H9 (cell line): ENCODE measurements at regions not wholly inside any gene's neighbourhood (a gene's known extent, or its start where the extent isn't known, plus 50 kb on each side); places are given as distances from the start of the nearest gene placed in this dataset.

Experiments
- DNase-seq: peaks from one replicate; pipeline ENCODE4 v3.0.0-alpha.2; 2017
- H2AFZ ChIP-seq: one replicate; pipeline ENCODE4 v1.6.1; 2013; ENCODE audit warnings: mild to moderate bottlenecking, low read length, control low read depth, moderate library complexity
- H2AK5ac ChIP-seq: 2 replicates; pipeline ENCODE4 v1.6.1; 2013; ENCODE audit warnings: low read length, control low read depth, mixed read lengths; ENCODE audit not compliant: insufficient read length
- H2BK120ac ChIP-seq: one replicate; pipeline ENCODE4 v1.6.1; 2013; ENCODE audit warnings: low read depth, mild to moderate bottlenecking, low read length, control low read depth, inconsistent platforms; ENCODE audit not compliant: poor library complexity, severe bottlenecking
- H2BK12ac ChIP-seq: 2 replicates; pipeline ENCODE4 v1.6.1; 2013; ENCODE audit warnings: low read length, control low read depth, mixed read lengths, low read depth; ENCODE audit not compliant: insufficient read length
- H2BK15ac ChIP-seq: 2 replicates; pipeline ENCODE4 v1.6.1; 2013; ENCODE audit warnings: low read depth, low read length, control low read depth
- H2BK20ac ChIP-seq: one replicate; pipeline ENCODE4 v1.6.1; 2013; ENCODE audit warnings: low read depth, mild to moderate bottlenecking, low read length, control low read depth, inconsistent platforms; ENCODE audit not compliant: poor library complexity, severe bottlenecking
- H2BK5ac ChIP-seq: 2 replicates; pipeline ENCODE4 v1.6.1; 2013; ENCODE audit warnings: low read length, control low read depth, mixed read lengths; ENCODE audit not compliant: insufficient read length
- H3K14ac ChIP-seq: 2 replicates; pipeline ENCODE4 v1.6.1; 2013; ENCODE audit warnings: low read length, control low read depth; ENCODE audit not compliant: insufficient read depth
- H3K18ac ChIP-seq: 2 replicates; pipeline ENCODE4 v1.6.1; 2013; ENCODE audit warnings: low read depth, mild to moderate bottlenecking, mixed read lengths, low read length, control low read depth; ENCODE audit not compliant: insufficient read length
- H3K23ac ChIP-seq: 2 replicates; pipeline ENCODE4 v1.6.1; 2013; ENCODE audit warnings: low read length, control low read depth, mixed read lengths, low read depth; ENCODE audit not compliant: insufficient read length
- H3K23me2 ChIP-seq: 2 replicates; pipeline ENCODE4 v1.6.1; 2013; ENCODE audit warnings: low read depth, mild to moderate bottlenecking, mixed read lengths, low read length, control low read depth; ENCODE audit not compliant: insufficient read length, poor library complexity, severe bottlenecking
- H3K27ac ChIP-seq: 2 replicates; pipeline ENCODE4 v1.5.1; 2013; ENCODE audit warnings: low read length, control low read depth, mixed read lengths, low read depth; ENCODE audit not compliant: insufficient read length
- H3K27me3 ChIP-seq: 2 replicates; pipeline ENCODE4 v1.6.1; 2013; ENCODE audit warnings: low read length, control low read depth, inconsistent platforms; ENCODE audit not compliant: insufficient read depth
- H3K4ac ChIP-seq: 2 replicates; pipeline ENCODE4 v1.6.1; 2013; ENCODE audit warnings: low read depth, mild to moderate bottlenecking, control low read depth, inconsistent platforms, low read length, moderate library complexity
- H3K4me1 ChIP-seq: 2 replicates; pipeline ENCODE4 v1.6.1; 2013; ENCODE audit warnings: low read length, control low read depth, inconsistent platforms; ENCODE audit not compliant: insufficient read depth
- H3K4me2 ChIP-seq: 2 replicates; pipeline ENCODE4 v1.6.1; 2013; ENCODE audit warnings: low read length, control low read depth, mixed read lengths; ENCODE audit not compliant: insufficient read length, insufficient read depth
- H3K56ac ChIP-seq: 2 replicates; pipeline ENCODE4 v1.6.1; 2013; ENCODE audit warnings: low read depth, mild to moderate bottlenecking, mixed read lengths, low read length, control low read depth; ENCODE audit not compliant: insufficient read length
- H3K79me1 ChIP-seq: 2 replicates; pipeline ENCODE4 v1.6.1; 2013; ENCODE audit warnings: low read depth, mild to moderate bottlenecking, moderate library complexity, low read length, control low read depth, inconsistent platforms; ENCODE audit not compliant: insufficient read depth, poor library complexity, severe bottlenecking
- H3K79me2 ChIP-seq: 2 replicates; pipeline ENCODE4 v1.6.1; 2013; ENCODE audit warnings: low read length, control low read depth, inconsistent platforms; ENCODE audit not compliant: insufficient read depth
- H3K9ac ChIP-seq: 2 replicates; pipeline ENCODE4 v1.6.1; 2013; ENCODE audit warnings: low read length, control low read depth, mixed read lengths; ENCODE audit not compliant: insufficient read length; ENCODE audit errors: extremely low read depth
- H3K9me3 ChIP-seq: one replicate; pipeline ENCODE4 v1.6.1; 2013; ENCODE audit warnings: low read depth, low read length, inconsistent platforms; ENCODE audit not compliant: control insufficient read depth
- H3T11ph ChIP-seq: one replicate; pipeline ENCODE4 v1.6.1; 2013; ENCODE audit warnings: mild to moderate bottlenecking, low read length, control low read depth, inconsistent platforms
- H4K20me1 ChIP-seq: one replicate; pipeline ENCODE4 v1.6.1; 2013; ENCODE audit not compliant: control insufficient read depth, insufficient read length, insufficient read depth
- H4K5ac ChIP-seq: 2 replicates; pipeline ENCODE4 v1.6.1; 2013; ENCODE audit warnings: low read depth, mild to moderate bottlenecking, mixed read lengths, low read length, control low read depth; ENCODE audit not compliant: insufficient read length
- H4K8ac ChIP-seq: replicated peaks from 2 replicates; pipeline ENCODE4 v1.6.1; 2013; ENCODE audit warnings: low read length, control low read depth, mixed read lengths, low read depth; ENCODE audit not compliant: insufficient read length
- H4K91ac ChIP-seq: 2 replicates; pipeline ENCODE4 v1.6.1; 2013; ENCODE audit warnings: low read depth, mild to moderate bottlenecking, moderate library complexity, mixed read lengths, low read length, control low read depth; ENCODE audit not compliant: insufficient read length
- H3K27ac Mint-ChIP-seq, 3 experiments: 2 replicates in 2 of 3; 3 replicates in 1 of 3; pipeline ENCODE4 v1.8.0; 2020 to 2021; ENCODE audit warnings: mixed read lengths in 3 of 3, mild to moderate bottlenecking in 1 of 3, moderate library complexity in 1 of 3
- H3K27me3 Mint-ChIP-seq: 2 replicates; pipeline ENCODE4 v1.8.0; 2021; ENCODE audit warnings: low read depth, mild to moderate bottlenecking, moderate library complexity, mixed read lengths
- H3K36me3 Mint-ChIP-seq, 3 experiments: 2 replicates in 2 of 3; 3 replicates in 1 of 3; pipeline ENCODE4 v1.8.0; 2020 to 2021; ENCODE audit warnings: low read depth in 3 of 3, mixed read lengths in 3 of 3; ENCODE audit not compliant: insufficient read depth in 1 of 3
- H3K4me1 Mint-ChIP-seq, 2 experiments: 2 replicates each; pipeline ENCODE4 v1.8.0; 2020; ENCODE audit warnings: mixed read lengths in 2 of 2
- H3K4me3 Mint-ChIP-seq, 2 experiments: 2 replicates in 1 of 2; 3 replicates in 1 of 2; pipeline ENCODE4 v1.8.0; 2020 to 2021; ENCODE audit warnings: mild to moderate bottlenecking in 2 of 2, mixed read lengths in 2 of 2, moderate library complexity in 1 of 2
- H3K9me3 Mint-ChIP-seq, 2 experiments: 2 replicates in 1 of 2; 3 replicates in 1 of 2; pipeline ENCODE4 v1.8.0; 2020; ENCODE audit warnings: mild to moderate bottlenecking in 2 of 2, mixed read lengths in 2 of 2, moderate library complexity in 1 of 2
- WGBS: extraction: QIAGEN DNeasy Blood & Tissue Kit; methylation state at CpG from one replicate; pipeline ENCODE4 v1.1.7; 2013; ENCODE audit warnings: missing lambda C conversion rate, low lambda C conversion rate, mixed read lengths; ENCODE audit not compliant: insufficient read length; ENCODE audit errors: extremely low coverage; 5-methylcytosine and 5-hydroxymethylcytosine counted together
- TF ChIP-seq, protein P1 (sequence below): fragments of 200-600 bp; sonication (generic); conservative IDR thresholded peaks from 3 replicates; pipeline ENCODE4 v1.8.0; 2021; ENCODE audit warnings: antibody characterized with exemption, mild to moderate bottlenecking

DNA sequence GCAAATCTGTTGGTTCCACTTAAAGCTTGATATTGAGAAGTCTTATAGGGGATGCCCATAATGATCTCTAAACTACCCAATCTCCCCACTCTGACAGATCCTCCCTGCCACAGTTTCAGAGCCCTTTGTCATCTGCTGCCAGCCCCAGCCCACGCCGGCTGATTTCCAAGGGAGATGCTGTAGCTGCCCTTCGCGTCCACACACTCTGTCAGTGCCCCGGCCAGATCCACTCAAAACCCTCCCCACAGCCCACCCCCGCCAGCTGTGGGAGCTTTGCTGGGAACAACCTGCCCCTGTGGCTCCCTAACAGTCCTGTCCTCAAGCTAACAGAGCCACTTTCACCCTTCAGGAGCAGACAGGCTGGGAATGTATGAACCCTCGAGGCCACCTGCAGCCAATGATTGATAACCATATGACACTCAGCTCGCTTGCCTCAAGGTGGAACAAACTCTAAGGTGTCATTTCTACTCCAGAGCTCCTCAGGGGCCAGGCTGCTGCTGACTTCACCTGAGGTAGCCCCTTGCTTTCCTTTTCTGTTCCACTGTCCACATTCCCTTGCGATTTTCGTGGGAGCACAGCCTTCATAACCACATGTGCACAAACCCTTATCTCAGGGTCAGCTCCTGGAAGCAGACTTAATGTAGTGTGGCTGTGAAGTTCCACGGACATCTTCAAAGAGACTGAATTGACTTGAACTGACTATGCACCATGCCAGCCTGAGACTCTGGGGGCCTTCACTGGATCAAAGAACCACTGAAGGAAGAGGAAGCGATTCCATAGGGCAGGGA is 92.6 kb upstream of the LGALSL start:
- peaks cover 10% of the 10 kb centered on the region; the same call in 1 of the 2 replicates for H3K4me1 ChIP-seq
- no peak overlapping the region for H2BK20ac ChIP-seq
- no peak overlapping the region for H3K9ac ChIP-seq
- H2BK5ac ChIP-seq: no peak overlapping the region
- Mint-ChIP-seq H3K4me1 (peaks cover 25 to 30% of the 10 kb centered on the region in 2 experiments), H3K27me3 (peaks cover 15% of the 10 kb centered on the region; the same call in 1 of the 2 replicates), H3K9me3 (no peaks in the 10 kb centered on the region), H3K36me3 (no peaks in the 10 kb centered on the region), H3K27ac (no peak overlapping the region), H3K4me3 (no peak overlapping the region; a peak in 1 of 5 replicates)
- no peak overlapping the region for H2AK5ac ChIP-seq
- H3K27ac ChIP-seq: no peak overlapping the region
- H3K56ac ChIP-seq: no peak overlapping the region
- no peaks in the 10 kb centered on the region for H4K20me1 ChIP-seq
- H3K23ac ChIP-seq: no peak overlapping the region
- H3K14ac ChIP-seq: no peak overlapping the region; the same call in 1 of the 2 replicates
- H2BK120ac ChIP-seq: no peak overlapping the region
- no peak for DNase-seq
- H3K23me2 ChIP-seq: no peaks in the 10 kb centered on the region
- H3T11ph ChIP-seq: no peak overlapping the region
- TF ChIP-seq, protein P1, sequence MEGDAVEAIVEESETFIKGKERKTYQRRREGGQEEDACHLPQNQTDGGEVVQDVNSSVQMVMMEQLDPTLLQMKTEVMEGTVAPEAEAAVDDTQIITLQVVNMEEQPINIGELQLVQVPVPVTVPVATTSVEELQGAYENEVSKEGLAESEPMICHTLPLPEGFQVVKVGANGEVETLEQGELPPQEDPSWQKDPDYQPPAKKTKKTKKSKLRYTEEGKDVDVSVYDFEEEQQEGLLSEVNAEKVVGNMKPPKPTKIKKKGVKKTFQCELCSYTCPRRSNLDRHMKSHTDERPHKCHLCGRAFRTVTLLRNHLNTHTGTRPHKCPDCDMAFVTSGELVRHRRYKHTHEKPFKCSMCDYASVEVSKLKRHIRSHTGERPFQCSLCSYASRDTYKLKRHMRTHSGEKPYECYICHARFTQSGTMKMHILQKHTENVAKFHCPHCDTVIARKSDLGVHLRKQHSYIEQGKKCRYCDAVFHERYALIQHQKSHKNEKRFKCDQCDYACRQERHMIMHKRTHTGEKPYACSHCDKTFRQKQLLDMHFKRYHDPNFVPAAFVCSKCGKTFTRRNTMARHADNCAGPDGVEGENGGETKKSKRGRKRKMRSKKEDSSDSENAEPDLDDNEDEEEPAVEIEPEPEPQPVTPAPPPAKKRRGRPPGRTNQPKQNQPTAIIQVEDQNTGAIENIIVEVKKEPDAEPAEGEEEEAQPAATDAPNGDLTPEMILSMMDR: no peak
- H3K4me2 ChIP-seq: no peak overlapping the region
- H2AFZ ChIP-seq: no peak overlapping the region
- H4K8ac ChIP-seq: no peak overlapping the region
- no peak overlapping the region for H4K91ac ChIP-seq
- H3K79me1 ChIP-seq: no peaks in the 10 kb centered on the region
- no peak overlapping the region for H2BK15ac ChIP-seq
- WGBS: no CpG with 5 or more reads among the region's 12 CpGs
- no peak overlapping the region for H3K18ac ChIP-seq
- H3K27me3 ChIP-seq: no peaks in the 10 kb centered on the region; the same call in 1 of the 2 replicates
- H3K79me2 ChIP-seq: no peaks in the 10 kb centered on the region
- no peak overlapping the region for H2BK12ac ChIP-seq
- no peak overlapping the region for H4K5ac ChIP-seq
- H3K9me3 ChIP-seq: no peaks in the 10 kb centered on the region
- H3K4ac ChIP-seq: no peak overlapping the region
